ACHN (cell line): ENCODE measurements at regions not wholly inside any gene's neighbourhood (a gene's known extent, or its start where the extent isn't known, plus 50 kb on each side); places are given as distances from the start of the nearest gene placed in this dataset.

Experiments
- DNase-seq: peaks from one replicate; pipeline ENCODE4 v3.0.0-alpha.2; 2015
- in situ Hi-C: cut with HindIII; loops from 2 replicates; pipeline ENCODE4 v1.10.0; 2017; ENCODE audit warnings: low sequenced_read_pairs, low pct_ligation_motif_present, low pct_unique_long_range_greater_than_20kb

DNA sequence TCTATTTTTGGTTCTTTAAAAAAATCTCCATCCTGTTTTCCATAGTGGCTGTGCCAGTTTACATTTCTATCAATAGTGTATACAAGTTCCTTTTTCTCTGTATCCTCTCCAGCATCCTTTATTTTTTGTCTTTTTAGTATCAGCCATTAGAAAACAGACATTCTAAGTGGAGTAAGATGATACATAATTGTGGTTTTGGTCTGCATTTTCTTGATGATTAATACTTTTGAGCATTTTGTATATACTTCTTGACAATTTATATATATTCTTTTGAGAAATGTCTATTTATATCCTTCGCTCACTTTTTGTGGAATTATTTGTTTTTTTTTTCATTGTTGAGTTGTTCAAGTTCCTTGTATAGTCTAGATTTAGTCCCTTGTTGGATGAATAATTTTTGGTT is 382.2 kb upstream of the SPOCK3 start:
- in situ Hi-C loops: no loop called here

DNA sequence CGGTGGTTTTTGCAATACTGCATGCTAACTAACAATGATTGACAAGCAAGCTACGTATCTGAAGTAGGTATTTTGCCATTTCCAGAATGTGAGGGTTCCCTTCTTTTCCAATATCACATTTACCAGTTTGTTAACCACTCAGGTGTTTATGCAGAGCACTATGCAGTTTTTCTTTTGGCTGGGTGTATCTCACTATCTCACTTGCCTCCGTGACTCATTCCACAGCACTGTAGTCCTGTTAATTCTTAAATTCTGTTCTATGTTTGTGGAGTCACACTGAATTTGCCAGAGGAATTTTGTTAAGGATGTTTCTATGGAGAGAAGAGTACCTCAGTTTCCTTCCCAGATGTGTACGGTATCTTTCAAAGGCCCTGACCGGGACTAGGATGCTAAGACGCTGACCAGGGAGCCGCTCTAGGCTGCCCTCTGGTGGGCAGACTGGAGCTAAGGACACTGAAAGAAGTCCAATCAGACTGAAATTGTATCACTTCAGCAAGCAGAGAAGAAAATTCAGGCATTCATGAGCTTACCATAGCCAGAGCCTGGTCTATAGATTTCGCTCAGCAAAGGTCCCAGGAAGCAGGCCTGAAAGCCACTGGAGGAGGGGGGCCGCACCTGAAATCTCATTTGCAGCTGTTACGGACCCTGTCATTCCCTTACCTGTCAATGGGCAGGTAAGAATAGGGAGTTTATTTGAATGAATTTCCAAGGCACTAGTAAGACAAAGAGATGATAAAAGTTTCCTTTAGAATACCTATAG is 388.4 kb upstream of the SPOCK3 start:
- in situ Hi-C loops: no loop called here
- peak; percentile 52 for DNase-seq

More for the DNA sequence above, 382.2 kb upstream of the SPOCK3 start:
- no peak for DNase-seq

DNA sequence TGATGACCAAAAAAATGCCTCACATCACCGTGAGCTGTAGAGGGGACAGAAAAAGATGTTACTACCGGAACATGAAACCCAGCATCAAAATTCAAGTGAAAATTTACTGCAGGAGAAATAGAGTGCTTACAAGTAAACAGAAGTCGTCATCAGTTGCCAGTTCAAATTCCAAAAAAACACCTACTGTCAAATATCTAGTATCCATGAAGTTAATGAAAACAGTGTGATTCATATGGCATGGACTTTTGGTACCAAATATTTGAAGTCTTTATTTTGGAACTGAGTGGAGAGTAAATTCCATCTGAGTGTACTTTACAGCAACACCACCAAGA is 388.9 kb upstream of the SPOCK3 start:
- in situ Hi-C loops: no loop called here
- no peak for DNase-seq

DNA sequence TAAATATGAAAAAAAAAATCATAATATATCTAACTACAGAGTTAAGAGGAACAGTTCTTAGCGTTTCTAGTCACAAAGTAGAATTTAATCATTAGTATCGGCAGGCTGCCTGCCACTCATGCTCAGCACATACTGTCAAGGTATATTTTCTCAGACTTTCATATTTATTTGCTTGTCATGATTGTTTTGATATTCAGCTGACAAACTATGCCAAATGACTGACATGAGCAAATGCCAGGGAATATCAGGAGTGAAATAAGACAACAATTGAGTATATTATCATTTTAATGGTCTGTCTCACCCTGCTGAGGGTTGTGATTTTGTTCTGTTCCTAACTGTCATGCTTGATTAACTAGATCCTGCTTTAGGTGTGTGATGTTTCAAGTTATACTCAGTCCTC is 395.0 kb upstream of the SPOCK3 start:
- in situ Hi-C loops: no loop called here

DNA sequence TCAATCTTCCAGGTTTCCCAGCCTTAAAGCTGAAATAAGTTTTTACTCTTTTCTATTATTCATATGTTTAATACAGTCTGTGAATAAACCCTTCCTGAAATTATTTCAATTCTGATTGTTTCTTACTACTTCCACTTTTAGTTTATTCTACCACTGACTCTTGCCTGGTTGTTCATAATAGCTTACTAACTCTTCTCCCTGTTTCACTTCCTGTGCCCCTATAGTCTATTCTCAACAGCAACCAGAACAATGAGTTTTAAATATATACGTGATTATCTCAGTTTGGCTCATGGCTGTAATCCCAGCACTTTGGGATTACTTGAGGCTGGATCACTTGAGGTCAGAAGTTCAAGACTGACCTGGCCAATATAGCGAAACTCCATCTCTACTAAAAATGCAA is 408.0 kb upstream of the SPOCK3 start:
- in situ Hi-C loops: no loop called here
- no peak for DNase-seq

More for the DNA sequence above, 395.0 kb upstream of the SPOCK3 start:
- no peak for DNase-seq

DNA sequence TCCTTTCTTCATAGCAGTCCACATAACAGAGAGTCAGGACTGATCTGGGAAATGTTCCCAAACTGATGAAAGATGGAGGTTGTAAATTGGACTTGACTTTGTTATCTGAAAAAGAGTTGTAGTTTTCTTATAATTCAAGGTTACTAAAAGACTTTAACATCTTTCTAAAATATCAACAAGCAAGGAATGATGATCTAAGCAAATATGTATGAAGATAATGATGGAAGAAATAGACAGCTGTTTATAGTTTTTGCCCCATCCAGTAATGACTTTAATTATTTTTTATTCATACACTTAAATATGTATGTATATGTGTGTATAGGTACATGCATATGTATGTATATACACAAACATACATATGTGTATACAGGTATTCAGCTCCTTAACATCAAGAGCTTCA is 411.1 kb upstream of the SPOCK3 start:
- no peak for DNase-seq
- in situ Hi-C loops: no loop called here

DNA sequence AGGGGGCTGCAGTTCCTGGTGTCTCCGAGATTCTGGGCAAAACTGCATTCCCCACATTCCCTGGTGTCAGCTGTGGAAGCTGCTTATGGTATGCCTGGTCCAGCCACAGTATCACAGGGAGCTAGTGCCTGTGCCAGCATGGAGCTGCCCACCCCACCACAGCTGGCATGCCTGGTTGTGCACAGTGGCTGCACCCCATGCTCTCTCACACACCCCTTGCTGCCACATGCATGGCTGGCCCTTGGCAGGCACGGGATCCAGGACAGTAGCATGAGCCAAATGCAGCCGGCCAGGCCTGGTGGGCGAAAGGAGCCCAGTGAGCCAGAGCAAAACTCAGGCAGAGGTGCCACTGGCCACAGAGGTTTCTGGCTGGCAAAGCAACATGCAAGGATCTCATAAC is 418.0 kb upstream of the SPOCK3 start:
- no peak for DNase-seq
- in situ Hi-C loops: no loop called here

DNA sequence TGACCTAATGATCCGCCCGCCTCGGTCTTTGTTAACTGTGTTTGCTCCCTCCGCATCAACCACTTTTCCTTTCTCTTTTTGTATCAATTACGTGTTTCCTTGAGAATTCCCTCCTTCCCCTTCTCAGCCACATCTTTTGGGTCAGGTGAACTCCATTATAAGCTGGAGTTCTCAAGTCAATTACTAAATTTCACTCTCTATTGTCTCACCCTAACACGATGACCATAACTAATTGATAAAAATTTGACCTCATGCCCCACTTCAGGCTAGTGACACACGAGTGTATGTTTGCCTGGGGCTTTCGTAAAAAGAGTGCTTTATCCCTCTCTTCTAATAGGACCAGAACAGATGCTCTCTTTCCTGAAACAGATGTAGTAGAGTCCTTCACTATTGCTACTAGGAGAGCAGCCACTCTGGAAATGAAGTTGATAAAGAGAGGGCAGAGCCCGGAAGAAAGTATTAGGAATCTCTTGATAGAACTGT is 403.6 kb upstream of the ANXA10 start:
- in situ Hi-C loops: no loop called here

DNA sequence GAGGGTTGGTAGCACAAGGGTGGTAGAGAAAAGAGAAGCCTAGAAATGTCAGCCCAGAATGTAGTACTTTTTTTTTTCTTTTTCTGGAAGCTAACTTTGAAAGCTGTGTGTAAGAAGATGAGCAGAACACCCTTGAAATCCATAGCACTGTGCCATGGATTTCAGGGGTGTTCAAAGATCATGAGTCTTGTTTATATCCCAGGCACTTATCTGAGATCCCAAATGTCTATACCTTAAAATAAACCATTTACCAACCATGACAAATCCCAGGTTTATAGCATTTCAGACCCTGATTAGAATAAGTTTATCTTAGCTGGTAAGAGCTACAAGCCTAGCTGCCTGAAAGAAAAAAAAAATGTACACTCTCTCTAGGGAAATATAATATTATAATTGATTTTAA is 389.9 kb upstream of the ANXA10 start:
- in situ Hi-C loops: no loop called here
- DNase-seq: no peak

More for the DNA sequence above, 403.6 kb upstream of the ANXA10 start:
- DNase-seq: no peak

DNA sequence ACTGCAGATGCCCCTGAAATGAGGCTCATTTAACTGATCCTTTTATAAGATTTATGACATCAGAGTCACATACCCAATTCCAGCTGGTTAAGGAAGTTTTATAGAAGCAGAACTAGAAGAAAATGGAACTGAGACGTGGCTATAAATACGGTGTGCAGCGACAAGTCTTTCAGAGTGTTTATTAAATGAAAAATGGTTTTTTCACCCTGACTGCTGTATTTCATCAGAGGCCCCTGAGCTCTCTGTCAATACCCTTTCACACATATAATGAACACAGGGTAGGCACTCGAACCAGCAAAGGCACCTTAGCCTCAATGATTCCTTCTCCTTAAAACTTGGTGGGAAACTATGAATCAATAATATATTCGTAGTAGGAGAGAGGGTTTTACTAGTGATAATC is 380.8 kb upstream of the ANXA10 start:
- in situ Hi-C loops: no loop called here
- no peak for DNase-seq

DNA sequence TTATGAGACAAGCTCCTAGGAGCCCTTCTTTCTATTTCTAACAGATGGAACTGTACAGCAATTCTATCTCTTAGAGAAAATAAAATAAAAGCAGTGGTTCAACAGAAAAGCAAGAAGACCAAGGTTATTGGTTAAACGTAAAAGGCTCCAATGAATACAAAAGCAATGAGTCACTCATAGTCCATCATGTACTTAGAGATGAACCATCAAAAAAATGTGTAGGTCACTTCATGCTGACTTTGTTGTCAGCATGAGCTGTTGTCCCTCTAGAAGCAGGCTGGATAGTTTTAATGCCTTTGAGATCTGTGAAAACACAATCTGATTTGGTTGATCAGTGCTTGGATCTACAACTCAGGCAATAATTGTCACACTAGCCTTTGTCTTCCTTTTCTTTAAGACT is 378.6 kb upstream of the ANXA10 start:
- no peak for DNase-seq
- in situ Hi-C loops: no loop called here

DNA sequence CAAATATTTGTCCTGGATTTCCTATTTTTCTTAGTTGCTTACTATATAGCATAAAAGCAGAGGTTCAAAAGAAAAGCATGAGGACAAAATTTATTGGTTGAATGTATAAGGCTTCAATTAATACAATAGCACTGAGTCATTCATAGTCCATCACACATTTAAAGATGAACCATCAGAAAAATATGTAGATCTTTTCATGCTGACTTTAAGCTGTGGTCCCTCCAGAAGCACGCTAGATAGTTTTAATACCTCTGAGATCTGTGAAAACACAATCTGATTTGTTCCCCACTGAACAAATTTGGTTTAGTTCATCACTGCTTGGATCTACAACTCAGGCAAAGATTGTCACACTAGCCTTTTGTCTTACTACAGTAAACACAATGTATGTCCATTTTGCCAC is 377.2 kb upstream of the ANXA10 start:
- no peak for DNase-seq
- in situ Hi-C loops: no loop called here

DNA sequence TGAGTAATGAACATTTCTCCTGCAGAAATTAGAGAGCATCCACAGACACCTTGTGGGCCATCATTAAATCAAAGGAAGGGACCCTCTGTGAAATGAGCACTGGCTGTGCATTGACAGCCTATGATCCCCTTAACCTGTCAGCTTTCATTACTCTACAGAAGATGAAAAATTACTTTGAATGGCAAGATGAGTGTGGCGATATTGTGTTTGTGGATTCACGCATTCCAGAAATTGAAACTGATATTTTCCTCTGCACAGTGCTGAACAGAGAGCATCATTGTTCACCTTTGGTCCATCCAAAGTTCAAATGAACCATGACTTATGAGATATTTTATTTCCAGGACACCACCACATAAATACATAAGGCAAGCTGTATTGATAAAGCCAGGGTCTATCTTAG is 374.8 kb upstream of the ANXA10 start:
- in situ Hi-C loops: no loop called here
- DNase-seq: no peak

DNA sequence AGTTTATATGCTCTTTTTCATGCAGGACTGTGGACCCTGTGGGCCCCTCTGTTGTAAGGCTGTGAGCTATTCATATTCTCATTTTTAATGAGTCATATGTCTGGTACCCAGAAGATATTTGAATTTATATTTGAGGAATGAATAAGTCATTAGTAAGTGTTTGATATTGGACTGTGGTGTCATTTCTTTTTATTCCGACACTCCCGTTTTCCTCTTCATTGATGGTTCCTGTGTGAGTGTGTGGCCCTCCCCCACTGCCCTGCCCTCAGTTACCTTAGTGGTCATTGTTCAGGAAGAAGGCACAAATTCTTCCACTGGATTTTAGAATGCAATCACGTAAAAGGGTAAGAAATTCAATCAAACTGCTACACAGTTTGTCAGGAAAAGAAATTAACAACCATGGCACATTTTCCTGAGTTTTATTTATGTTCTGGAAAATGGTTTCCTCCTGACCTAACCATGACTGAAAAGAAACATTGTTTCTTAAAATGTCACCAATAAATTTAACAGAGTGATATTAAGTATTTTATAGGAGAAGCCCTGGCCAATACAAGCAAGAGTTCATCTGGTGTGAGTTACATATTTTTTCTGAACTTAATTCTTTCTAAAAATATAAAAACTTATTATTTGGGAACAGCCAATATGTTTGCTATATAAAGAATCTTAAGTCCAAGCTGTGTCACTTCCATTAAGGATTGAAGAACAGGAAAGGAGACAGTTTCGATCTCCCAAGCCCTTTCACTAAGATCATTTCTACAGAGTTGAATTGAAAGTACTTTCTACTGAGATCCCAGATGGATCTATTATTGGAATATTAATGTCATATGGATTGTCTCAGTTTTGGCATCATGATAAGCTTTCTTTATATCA is 370.5 kb upstream of the ANXA10 start:
- DNase-seq: no peak
- in situ Hi-C loops: no loop called here

DNA sequence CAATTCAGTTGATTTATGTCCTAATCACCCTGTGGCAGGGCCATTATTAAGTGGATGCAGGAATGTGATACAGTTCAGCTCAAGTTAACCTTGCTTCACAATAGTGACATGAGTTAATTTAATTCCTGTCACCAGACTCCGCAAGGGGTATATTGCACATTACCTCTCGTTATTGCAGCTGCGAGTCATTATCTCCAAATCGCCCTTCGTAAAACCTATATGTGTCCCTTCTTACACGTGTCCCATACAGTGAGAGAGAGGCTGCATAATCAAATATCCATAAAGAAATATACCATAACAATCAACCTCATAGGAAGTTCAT is 369.9 kb upstream of the ANXA10 start:
- in situ Hi-C loops: no loop called here
- no peak for DNase-seq

DNA sequence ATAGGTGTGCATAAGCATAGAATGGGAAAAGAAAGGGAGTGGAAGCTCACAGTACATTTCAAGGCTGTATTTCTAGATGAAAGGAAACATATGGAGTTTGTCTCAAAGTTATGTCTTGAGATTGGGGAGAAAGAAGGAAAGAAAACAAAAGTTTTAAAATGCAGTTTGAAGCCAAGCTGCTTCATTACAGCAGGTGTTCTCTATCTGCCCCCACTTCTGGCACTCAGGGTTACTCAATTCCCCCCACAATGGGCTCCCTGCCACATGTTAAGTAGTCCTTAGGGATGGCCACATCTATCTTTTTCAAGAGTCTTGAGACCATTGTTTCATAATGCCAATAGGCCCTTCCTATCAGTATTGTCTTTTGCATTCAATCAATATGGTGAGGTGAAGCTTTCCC is 367.4 kb upstream of the ANXA10 start:
- DNase-seq: no peak
- in situ Hi-C loops: no loop called here

DNA sequence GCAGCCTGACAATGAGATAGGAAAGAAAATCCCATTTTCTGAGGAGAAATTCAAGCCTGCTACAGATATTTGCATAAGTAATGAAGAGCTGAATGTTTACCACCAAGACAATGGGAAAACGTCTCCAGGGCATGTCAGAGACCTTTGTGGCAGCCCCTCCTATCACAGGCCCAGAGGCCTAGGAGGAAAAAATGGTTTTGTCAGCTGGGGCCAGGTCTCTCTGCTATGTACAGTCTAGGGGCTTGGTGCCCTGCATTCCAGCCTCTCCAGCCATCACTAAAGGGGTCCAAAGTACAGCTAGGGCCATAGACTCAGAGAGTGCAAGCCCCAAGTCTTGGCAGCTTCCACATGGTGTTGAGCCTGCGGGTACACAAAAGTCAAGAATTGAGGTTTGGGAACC is 361.6 kb upstream of the ANXA10 start:
- no peak for DNase-seq
- in situ Hi-C loops: no loop called here

DNA sequence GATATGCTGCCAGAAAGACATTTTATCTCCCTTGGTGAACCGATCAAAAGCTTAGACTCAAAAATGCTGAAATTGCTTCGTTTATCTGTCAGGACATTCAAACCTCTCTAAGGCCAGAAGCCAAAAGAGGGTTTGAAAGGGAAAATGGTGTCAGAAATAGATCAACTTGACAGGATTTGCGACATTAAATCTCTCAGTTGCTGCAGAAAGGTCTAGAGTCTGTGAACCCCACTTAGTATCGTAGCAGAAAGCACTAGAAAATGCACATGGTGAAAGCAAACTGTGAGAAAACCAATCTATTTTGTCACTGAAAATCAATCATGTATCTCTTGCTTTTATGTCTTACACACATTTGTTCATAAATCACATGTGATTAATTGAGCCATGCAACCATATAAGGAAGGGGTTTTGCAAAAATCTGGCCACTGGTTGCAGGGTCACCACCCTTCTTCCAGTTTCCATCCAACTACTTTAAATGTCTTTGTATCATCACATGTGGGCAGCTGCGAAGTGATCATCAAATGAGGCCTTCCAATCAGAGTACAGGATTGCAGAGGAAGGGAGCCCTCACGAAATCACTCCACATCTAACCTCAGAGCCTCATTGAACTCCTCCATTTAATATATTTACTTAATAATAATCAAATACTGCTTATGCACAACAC is 347.2 kb upstream of the ANXA10 start:
- in situ Hi-C loops: no loop called here
- DNase-seq: no peak

DNA sequence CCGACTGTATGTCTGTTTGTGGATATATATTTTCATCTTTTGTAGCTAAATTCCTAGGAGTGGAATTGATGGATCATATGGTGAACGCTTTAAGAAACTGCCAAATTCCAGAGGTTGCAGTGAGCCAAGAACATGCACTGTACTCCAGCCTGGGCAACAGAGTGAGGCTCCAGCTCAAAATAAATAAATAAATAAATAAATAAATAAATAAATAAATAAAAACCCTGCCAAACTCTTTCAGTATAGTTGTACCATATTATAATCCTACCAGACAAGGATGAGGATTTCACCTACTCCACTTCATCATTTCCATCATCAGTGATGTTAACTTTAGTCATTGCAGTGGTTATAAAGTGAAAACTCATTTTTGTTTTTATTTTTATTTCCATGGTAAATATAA is 325.1 kb upstream of the ANXA10 start:
- in situ Hi-C loops: no loop called here
- DNase-seq: no peak

DNA sequence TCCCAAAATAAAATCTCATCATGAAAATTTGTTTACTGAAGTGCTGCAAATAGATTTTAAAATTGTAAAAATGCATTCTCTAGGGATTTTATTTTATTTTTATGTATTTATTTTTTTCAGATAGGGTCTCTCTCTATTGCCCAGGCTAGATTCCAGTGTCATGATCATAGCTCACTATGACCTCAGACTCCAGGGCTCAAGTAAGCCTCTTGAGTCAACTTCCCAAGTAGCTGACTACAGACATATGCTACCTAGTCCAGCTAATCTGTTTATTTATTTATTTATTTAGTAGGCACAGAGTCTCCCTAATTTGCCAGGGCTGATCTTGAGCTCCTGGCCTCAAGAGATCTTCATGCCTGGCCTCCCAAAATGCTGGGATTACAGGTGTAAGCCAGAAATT is 317.7 kb upstream of the ANXA10 start:
- in situ Hi-C loops: no loop called here
- DNase-seq: no peak
